PC-9 (cell line): ENCODE measurements at regions not wholly inside any gene's neighbourhood (a gene's known extent, or its start where the extent isn't known, plus 50 kb on each side); places are given as distances from the start of the nearest gene placed in this dataset.
A peak's percentile ranks its signal among the peaks of the same experiment; 100 is the strongest.

Experiments used
- BruUV-seq: library from RNA; stranded (reverse); fragments of 400-500 nt; replicated peaks from 2 replicates; lab custom pipeline; 2021; lab: Mats Ljungman, UMichigan
- CTCF ChIA-PET: fragments of 300-600 bp; sonication (Branson Sonifier 250); formaldehyde crosslinking; loops from one replicate; lab custom pipeline; 2022; ENCODE audit warnings: antibody characterized with exemption; lab: Charles Lee
- POLR2A ChIA-PET: fragments of 300-600 bp; sonication (Branson Sonifier 250); formaldehyde crosslinking; loops from one replicate; lab custom pipeline; 2022; ENCODE audit warnings: antibody characterized with exemption; ENCODE audit not compliant: unreplicated experiment; lab: Charles Lee
- DNase-seq, 2 experiments: peaks; one replicate each; pipeline versions ENCODE4 v3.0.0 to v3.0.0-alpha.2; 2015 to 2022; ENCODE audit warnings: mixed read lengths in 1 of 2
- H2AFZ ChIP-seq: fragments of 200-600 bp; sonication (generic); 2 replicates; pipeline ENCODE4 v1.8.1; 2017; ENCODE audit warnings: antibody characterized with exemption
- H3F3A ChIP-seq: fragments of 200-600 bp; sonication (generic); 2 replicates; pipeline ENCODE4 v1.8.1; 2017; ENCODE audit warnings: antibody characterized with exemption, mild to moderate bottlenecking, low read depth; ENCODE audit not compliant: insufficient read depth
- H3K27ac ChIP-seq: fragments of 200-600 bp; sonication (generic); 2 replicates; pipeline ENCODE4 v1.6.1; 2016; ENCODE audit warnings: mixed run types
- H3K27me3 ChIP-seq: fragments of 200-600 bp; sonication (generic); 2 replicates; pipeline ENCODE4 v1.6.1; 2016; ENCODE audit warnings: low read depth, mixed run types; ENCODE audit not compliant: insufficient read depth
- H3K36me3 ChIP-seq: fragments of 200-600 bp; sonication (generic); 2 replicates; pipeline ENCODE4 v1.6.1; 2016; ENCODE audit warnings: low read depth, mixed run types
- H3K4me1 ChIP-seq: fragments of 200-600 bp; sonication (generic); replicated peaks from 2 replicates; pipeline ENCODE4 v1.6.1; 2016; ENCODE audit warnings: mixed run types; ENCODE audit not compliant: insufficient read depth
- H3K4me2 ChIP-seq: fragments of 200-600 bp; sonication (generic); 2 replicates; pipeline ENCODE4 v1.6.1; 2017; ENCODE audit warnings: mixed run types
- H3K4me3 ChIP-seq: fragments of 200-600 bp; sonication (generic); 2 replicates; pipeline ENCODE4 v1.6.1; 2016; ENCODE audit warnings: mixed run types
- H3K79me2 ChIP-seq: fragments of 200-600 bp; sonication (generic); 2 replicates; pipeline ENCODE4 v1.6.1; 2017; ENCODE audit warnings: low read depth, mixed run types
- H3K9me2 ChIP-seq: fragments of 200-600 bp; sonication (generic); 2 replicates; pipeline ENCODE4 v1.8.1; 2017; ENCODE audit warnings: mild to moderate bottlenecking; ENCODE audit not compliant: insufficient read depth
- H3K9me3 ChIP-seq: fragments of 200-600 bp; sonication (generic); 2 replicates; pipeline ENCODE4 v1.8.1; 2016; ENCODE audit warnings: low read depth; ENCODE audit not compliant: insufficient read depth
- H4K20me1 ChIP-seq: fragments of 200-600 bp; sonication (generic); 2 replicates; pipeline ENCODE4 v1.8.1; 2017; ENCODE audit not compliant: insufficient read depth
- CTCF ChIP-seq: fragments of 200-600 bp; sonication (generic); conservative IDR thresholded peaks from 2 replicates; pipeline ENCODE4 v1.6.1; 2017; ENCODE audit warnings: mixed run types, antibody characterized with exemption, mild to moderate bottlenecking, moderate library complexity
- EZH2 ChIP-seq: fragments of 200-600 bp; sonication (generic); IDR thresholded peaks from 2 replicates; pipeline ENCODE4 v1.8.0; 2017; ENCODE audit warnings: antibody characterized with exemption, low read depth
- intact Hi-C: fragments of 100-400 bp; cut with micrococcal nuclease; formaldehyde crosslinking; loops from one replicate; pipeline ENCODE4 v1.10.0; 2022; ENCODE audit not compliant: unreplicated experiment

- peak in 1 of 2 experiments; percentile 62 for DNase-seq
- no peaks in the 10 kb centered on the region for H3K36me3 ChIP-seq
- H3K27me3 ChIP-seq: no peaks in the 10 kb centered on the region
- no peak overlapping the region for H3K4me2 ChIP-seq
- intact Hi-C loops: no loop called here
- BruUV-seq: no TSS peak
- H3K27ac ChIP-seq: peak overlapping the region; percentile 41; the same call in 1 of the 2 replicates
- H3K79me2 ChIP-seq: no peaks in the 10 kb centered on the region
- H3F3A ChIP-seq: no peaks in the 10 kb centered on the region
- TF ChIP-seq EZH2: no peak
- no peak for TF ChIP-seq CTCF
- CTCF ChIA-PET: no interaction called here
- H3K9me2 ChIP-seq: no peaks in the 10 kb centered on the region; the same call in 1 of the 2 replicates
- H2AFZ ChIP-seq: no peak overlapping the region
- H3K9me3 ChIP-seq: no peaks in the 10 kb centered on the region
- H4K20me1 ChIP-seq: no peaks in the 10 kb centered on the region
- POLR2A ChIA-PET: interaction anchor here (0.6 kb wide), 1 partner anchor 675 kb away, joined by 20 read pairs; no protein-coding TSS in a partner anchor
- H3K4me1 ChIP-seq: no peaks in the 10 kb centered on the region
- no peak overlapping the region for H3K4me3 ChIP-seq
Measured at GRCh38 chr9:13491493-13492424, 212.3 kb upstream of the MPDZ start.

- Histone ChIP-seq H3K4me2 (no peak overlapping the region), H3K79me2 (no peaks in the 10 kb centered on the region), H3F3A (no peaks in the 10 kb centered on the region), H3K9me2 (no peaks in the 10 kb centered on the region; the same call in 1 of the 2 replicates), H2AFZ (no peak overlapping the region), H4K20me1 (no peaks in the 10 kb centered on the region), H3K27ac (no peak overlapping the region), H3K9me3 (no peaks in the 10 kb centered on the region), H3K4me1 (no peaks in the 10 kb centered on the region), H3K4me3 (no peak overlapping the region), H3K27me3 (no peaks in the 10 kb centered on the region), H3K36me3 (no peaks in the 10 kb centered on the region)
- TF ChIP-seq EZH2 (no peak), CTCF (no peak)
- no peak for DNase-seq
- BruUV-seq: no TSS peak
- intact Hi-C loops: no loop called here
- ChIA-PET CTCF (no interaction called here), POLR2A (interaction anchor here (0.6 kb wide), 1 partner anchor 676 kb away, joined by 20 read pairs; no protein-coding TSS in a partner anchor)
Measured at GRCh38 chr9:13491138-13491492, 211.6 kb upstream of the MPDZ start.

GRCh38 chr9:13487936-13488335 is 208.4 kb upstream of the MPDZ start:
- Histone ChIP-seq H3K36me3 (no peaks in the 10 kb centered on the region), H3K27ac (no peak overlapping the region), H3K4me3 (no peak overlapping the region), H3F3A (no peaks in the 10 kb centered on the region), H3K9me2 (no peaks in the 10 kb centered on the region), H3K4me1 (no peaks in the 10 kb centered on the region), H3K79me2 (no peaks in the 10 kb centered on the region), H3K27me3 (no peaks in the 10 kb centered on the region), H2AFZ (no peak overlapping the region), H4K20me1 (no peaks in the 10 kb centered on the region), H3K4me2 (no peak overlapping the region), H3K9me3 (no peaks in the 10 kb centered on the region)
- CTCF ChIA-PET: no interaction called here
- POLR2A ChIA-PET: no interaction called here
- TF ChIP-seq CTCF (no peak), EZH2 (no peak)
- no TSS peak for BruUV-seq
- intact Hi-C loops: no loop called here
- no peak for DNase-seq
